Activated CD8-positive, alpha-beta memory T cell treated with anti-CD3 and anti-CD28 coated beads for 48 hours (primary cell): ENCODE measurements at regions not wholly inside any gene's neighbourhood (a gene's known extent, or its start where the extent isn't known, plus 50 kb on each side); places are given as distances from the start of the nearest gene placed in this dataset.

Source experiments
- DNase-seq, 3 experiments: peaks; one replicate each; pipeline ENCODE4 v3.0.0-alpha.2; 2020; ENCODE audit warnings: low read depth in 2 of 3, low spot score in 2 of 3

GRCh38 chr2:129707800-129708199, 271.7 kb upstream of the RAB6C start:
- no peak for DNase-seq

- no peak for DNase-seq
Observed at GRCh38 chr2:129708221-129708967, 271.1 kb upstream of the RAB6C start.

GRCh38 chr2:129709001-129709955, 270.2 kb upstream of the RAB6C start:
- DNase-seq, result no peak

- DNase-seq, result no peak
Observed at GRCh38 chr2:129709956-129710598, 269.4 kb upstream of the RAB6C start.

GRCh38 chr2:129710670-129711495, 268.6 kb upstream of the RAB6C start:
- no peak for DNase-seq

GRCh38 chr2:129711816-129712675, 267.4 kb upstream of the RAB6C start:
- DNase-seq, result no peak

- DNase-seq, result no peak
Observed at GRCh38 chr2:129712676-129712985, 266.8 kb upstream of the RAB6C start.

GRCh38 chr2:129713337-129713736, 266.1 kb upstream of the RAB6C start:
- no peak for DNase-seq

- DNase-seq, result no peak
Observed at GRCh38 chr2:129716781-129717559, 262.5 kb upstream of the RAB6C start.

GRCh38 chr2:129717560-129718130, 261.8 kb upstream of the RAB6C start:
- no peak for DNase-seq

GRCh38 chr2:129719335-129719734, 260.1 kb upstream of the RAB6C start:
- no peak for DNase-seq

GRCh38 chr2:129720360-129720759, 259.1 kb upstream of the RAB6C start:
- no peak for DNase-seq

GRCh38 chr2:129720761-129721160, 258.7 kb upstream of the RAB6C start:
- no peak for DNase-seq

GRCh38 chr2:129721236-129721635, 258.2 kb upstream of the RAB6C start:
- no peak for DNase-seq

- no peak for DNase-seq
Observed at GRCh38 chr2:129721846-129722245, 257.6 kb upstream of the RAB6C start.

- DNase-seq, result no peak
Observed at GRCh38 chr2:129722306-129723019, 257.0 kb upstream of the RAB6C start.

- no peak for DNase-seq
Observed at GRCh38 chr2:129723277-129724020, 256.0 kb upstream of the RAB6C start.
